MM.1S (cell line): ENCODE measurements at regions not wholly inside any gene's neighbourhood (a gene's known extent, or its start where the extent isn't known, plus 50 kb on each side); places are given as distances from the start of the nearest gene placed in this dataset.

Experiments
- DNase-seq: peaks from one replicate; pipeline ENCODE4 v3.0.0-alpha.2; 2015
- H2AFZ ChIP-seq: fragments of 300-600 bp; sonication (generic); 2 replicates; pipeline ENCODE4 v1.6.0; 2016; ENCODE audit warnings: antibody characterized with exemption, low read length
- H3F3A ChIP-seq: fragments of 300-600 bp; sonication (generic); 2 replicates; pipeline ENCODE4 v1.6.1; 2016; ENCODE audit warnings: mild to moderate bottlenecking, antibody characterized with exemption, low read length, moderate library complexity, mixed read lengths; ENCODE audit not compliant: insufficient read depth
- H3K27ac ChIP-seq: fragments of 300-600 bp; sonication (generic); 2 replicates; pipeline ENCODE4 v1.5.1; 2016; ENCODE audit warnings: mild to moderate bottlenecking, low read length
- H3K27me3 ChIP-seq: fragments of 300-600 bp; sonication (generic); replicated peaks from 2 replicates; pipeline ENCODE4 v1.6.0; 2016; ENCODE audit warnings: low read length; ENCODE audit not compliant: insufficient read depth
- H3K36me3 ChIP-seq: fragments of 300-600 bp; sonication (generic); replicated peaks from 2 replicates; pipeline ENCODE4 v1.6.1; 2016; ENCODE audit warnings: mild to moderate bottlenecking, low read length, mixed read lengths; ENCODE audit not compliant: insufficient read depth
- H3K4me1 ChIP-seq: fragments of 300-600 bp; sonication (generic); 2 replicates; pipeline ENCODE4 v1.6.1; 2016; ENCODE audit warnings: low read length, mixed read lengths
- H3K4me2 ChIP-seq: fragments of 300-600 bp; sonication (generic); 2 replicates; pipeline ENCODE4 v1.6.0; 2016; ENCODE audit warnings: low read depth, low read length
- H3K4me3 ChIP-seq: fragments of 300-600 bp; sonication (generic); 2 replicates; pipeline ENCODE4 v1.5.1; 2016; ENCODE audit warnings: low read length, mixed read lengths
- H3K79me2 ChIP-seq: fragments of 300-600 bp; sonication (generic); 2 replicates; pipeline ENCODE4 v1.6.1; 2016; ENCODE audit warnings: mixed run types, low read length, mixed read lengths
- H3K9ac ChIP-seq: fragments of 300-600 bp; sonication (generic); 2 replicates; pipeline ENCODE4 v1.6.1; 2016; ENCODE audit warnings: low read length, mixed read lengths
- H3K9me2 ChIP-seq: fragments of 300-600 bp; sonication (generic); replicated peaks from 2 replicates; pipeline ENCODE4 v1.6.1; 2016; ENCODE audit warnings: mild to moderate bottlenecking, low read length, mixed read lengths; ENCODE audit not compliant: insufficient read depth
- H3K9me3 ChIP-seq: fragments of 300-600 bp; sonication (generic); replicated peaks from 2 replicates; pipeline ENCODE4 v1.6.1; 2016; ENCODE audit warnings: mild to moderate bottlenecking, low read length, mixed read lengths; ENCODE audit not compliant: insufficient read depth
- H4K20me1 ChIP-seq: fragments of 300-600 bp; sonication (generic); 2 replicates; pipeline ENCODE4 v1.6.1; 2016; ENCODE audit warnings: mild to moderate bottlenecking, low read length, moderate library complexity, mixed read lengths; ENCODE audit not compliant: insufficient read depth
- EZH2 ChIP-seq: fragments of 300-600 bp; sonication (generic); optimal IDR thresholded peaks from 2 replicates; pipeline ENCODE3; 2017; ENCODE audit warnings: low read depth, mild to moderate bottlenecking, antibody characterized with exemption, low read length, mixed read lengths
- EZH2phosphoT487 ChIP-seq: fragments of 300-600 bp; sonication (generic); IDR thresholded peaks from 2 replicates; pipeline ENCODE4 v1.6.1; 2018; ENCODE audit warnings: antibody characterized with exemption, low read length
- TF ChIP-seq, protein P1 (sequence below): fragments of 300-600 bp; sonication (generic); IDR thresholded peaks from 2 replicates; pipeline ENCODE4 v1.5.1; 2016; ENCODE audit warnings: antibody characterized with exemption, low read length, mixed read lengths

DNA sequence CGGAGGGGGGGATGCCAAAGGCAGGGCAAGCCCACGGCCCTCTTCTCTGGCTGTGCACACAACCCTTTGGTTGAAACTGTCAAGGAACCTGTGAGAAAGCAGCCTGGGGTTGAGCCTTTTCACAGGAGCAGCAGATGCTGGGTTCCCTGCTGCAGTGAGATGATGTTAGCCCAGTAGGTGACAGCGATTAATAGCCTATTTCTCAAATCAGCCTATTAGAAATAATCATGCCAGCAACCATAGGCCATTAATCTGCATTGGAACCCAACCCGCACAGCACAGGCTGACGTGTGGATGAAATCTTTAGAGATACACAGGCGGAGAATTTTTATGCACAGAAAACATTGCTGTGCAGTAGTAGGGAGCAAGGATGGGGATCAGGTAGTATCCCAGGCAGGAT is 637.5 kb downstream of the AJAP1 start:
- no peak overlapping the region for H3K27ac ChIP-seq
- no peaks in the 10 kb centered on the region for H3F3A ChIP-seq
- H3K4me2 ChIP-seq: no peak overlapping the region
- H3K9me3 ChIP-seq: no peaks in the 10 kb centered on the region
- H3K9me2 ChIP-seq: no peaks in the 10 kb centered on the region
- no peaks in the 10 kb centered on the region for H4K20me1 ChIP-seq
- H3K36me3 ChIP-seq: no peaks in the 10 kb centered on the region
- TF ChIP-seq, protein P1, sequence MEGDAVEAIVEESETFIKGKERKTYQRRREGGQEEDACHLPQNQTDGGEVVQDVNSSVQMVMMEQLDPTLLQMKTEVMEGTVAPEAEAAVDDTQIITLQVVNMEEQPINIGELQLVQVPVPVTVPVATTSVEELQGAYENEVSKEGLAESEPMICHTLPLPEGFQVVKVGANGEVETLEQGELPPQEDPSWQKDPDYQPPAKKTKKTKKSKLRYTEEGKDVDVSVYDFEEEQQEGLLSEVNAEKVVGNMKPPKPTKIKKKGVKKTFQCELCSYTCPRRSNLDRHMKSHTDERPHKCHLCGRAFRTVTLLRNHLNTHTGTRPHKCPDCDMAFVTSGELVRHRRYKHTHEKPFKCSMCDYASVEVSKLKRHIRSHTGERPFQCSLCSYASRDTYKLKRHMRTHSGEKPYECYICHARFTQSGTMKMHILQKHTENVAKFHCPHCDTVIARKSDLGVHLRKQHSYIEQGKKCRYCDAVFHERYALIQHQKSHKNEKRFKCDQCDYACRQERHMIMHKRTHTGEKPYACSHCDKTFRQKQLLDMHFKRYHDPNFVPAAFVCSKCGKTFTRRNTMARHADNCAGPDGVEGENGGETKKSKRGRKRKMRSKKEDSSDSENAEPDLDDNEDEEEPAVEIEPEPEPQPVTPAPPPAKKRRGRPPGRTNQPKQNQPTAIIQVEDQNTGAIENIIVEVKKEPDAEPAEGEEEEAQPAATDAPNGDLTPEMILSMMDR: no peak
- no peak for TF ChIP-seq EZH2
- no peak for TF ChIP-seq EZH2phosphoT487
- no peak for DNase-seq
- no peak overlapping the region for H3K4me3 ChIP-seq
- H3K79me2 ChIP-seq: no peaks in the 10 kb centered on the region
- no peaks in the 10 kb centered on the region for H3K4me1 ChIP-seq
- no peak overlapping the region for H2AFZ ChIP-seq
- peaks cover 42% of the 10 kb centered on the region for H3K27me3 ChIP-seq
- H3K9ac ChIP-seq: no peak overlapping the region

DNA sequence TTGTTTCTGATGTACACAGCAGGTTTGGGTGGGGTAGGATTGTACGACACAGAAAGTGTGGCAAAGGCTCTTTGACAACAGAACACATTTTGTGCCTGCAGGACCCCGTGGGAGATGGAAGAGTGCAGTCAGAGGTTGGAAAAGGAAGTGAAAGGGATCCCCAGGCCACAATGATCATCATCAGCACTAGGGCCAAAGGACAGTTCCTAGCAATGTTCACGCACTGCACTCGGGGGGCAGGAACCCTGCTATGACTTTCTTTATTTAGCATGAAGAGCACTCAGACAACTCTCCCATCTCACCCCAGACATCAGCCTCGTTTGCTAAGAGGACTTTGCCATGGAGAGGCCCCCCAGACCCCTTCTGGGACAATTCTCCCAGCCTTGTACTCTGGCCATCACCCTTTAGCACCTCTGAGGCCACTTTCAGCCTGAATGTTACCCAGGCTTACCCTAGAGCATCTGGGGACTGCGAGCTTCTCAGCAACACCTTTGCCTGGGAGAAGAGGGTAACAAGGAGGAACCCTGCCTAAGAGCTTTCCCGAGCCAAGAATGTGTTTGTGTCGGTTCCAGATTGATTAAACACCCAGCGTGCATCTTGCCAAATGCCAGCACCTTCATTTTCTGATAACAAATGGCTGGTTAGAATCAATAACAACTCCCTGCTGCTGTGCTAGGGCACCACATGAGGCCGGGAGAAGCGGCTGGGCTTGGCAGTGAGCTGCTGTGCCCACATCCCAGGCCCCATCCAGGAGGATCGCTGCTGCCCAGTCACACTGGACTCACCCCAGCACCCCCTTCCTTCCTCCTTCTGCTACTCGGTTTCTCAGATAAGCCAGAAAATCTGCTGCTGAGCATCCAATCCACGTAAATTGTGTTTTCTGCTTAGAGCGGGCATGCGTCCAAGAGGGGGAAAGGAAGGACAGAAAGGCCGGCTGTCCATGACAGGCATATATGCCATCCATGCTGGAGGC is 633.1 kb downstream of the AJAP1 start:
- TF ChIP-seq EZH2phosphoT487 (no peak), EZH2 (no peak)
- TF ChIP-seq, protein P1: no peak
- H3K9me3 ChIP-seq: no peaks in the 10 kb centered on the region
- H2AFZ ChIP-seq: no peak overlapping the region

DNA sequence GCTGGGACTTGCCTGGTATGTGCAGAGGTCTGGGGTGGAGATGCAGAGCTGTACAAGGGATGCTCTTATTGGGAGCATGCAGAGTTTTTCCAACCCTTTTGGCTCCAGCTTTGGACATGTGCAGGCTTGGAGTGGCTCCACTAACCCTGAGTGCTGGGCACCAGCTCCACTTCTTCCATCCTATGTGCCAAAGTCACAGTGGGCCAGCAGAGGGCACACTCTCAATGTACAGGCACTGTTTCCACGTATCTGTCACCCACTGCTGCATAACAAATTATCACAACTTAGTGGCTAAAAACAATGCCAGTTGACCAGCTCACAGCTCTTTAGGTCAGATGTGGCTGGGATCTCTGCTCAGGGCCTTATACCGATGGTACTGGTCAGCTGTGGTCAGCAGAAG is 631.8 kb downstream of the AJAP1 start:
- Histone ChIP-seq H3K9ac (no peak overlapping the region), H3K27ac (no peak overlapping the region), H3K79me2 (no peaks in the 10 kb centered on the region), H3F3A (no peaks in the 10 kb centered on the region), H3K4me2 (no peak overlapping the region), H3K9me3 (no peaks in the 10 kb centered on the region), H3K36me3 (no peaks in the 10 kb centered on the region), H4K20me1 (no peaks in the 10 kb centered on the region), H3K9me2 (no peaks in the 10 kb centered on the region), H3K4me3 (no peak overlapping the region), H2AFZ (no peak overlapping the region), H3K4me1 (no peaks in the 10 kb centered on the region), H3K27me3 (peaks cover 26% of the 10 kb centered on the region)
- TF ChIP-seq EZH2 (no peak), EZH2phosphoT487 (no peak)
- TF ChIP-seq, protein P1: peak; percentile 34
- DNase-seq: no peak

More for the DNA sequence above, 633.1 kb downstream of the AJAP1 start:
- no peaks in the 10 kb centered on the region for H3K4me1 ChIP-seq
- no peak overlapping the region for H3K4me3 ChIP-seq
- no peaks in the 10 kb centered on the region for H3K79me2 ChIP-seq
- no peaks in the 10 kb centered on the region for H3K36me3 ChIP-seq
- H3K9ac ChIP-seq: no peak overlapping the region
- no peaks in the 10 kb centered on the region for H4K20me1 ChIP-seq
- no peaks in the 10 kb centered on the region for H3K9me2 ChIP-seq
- DNase-seq: no peak
- H3K4me2 ChIP-seq: no peak overlapping the region
- H3K27me3 ChIP-seq: peaks cover 18% of the 10 kb centered on the region
- no peak overlapping the region for H3K27ac ChIP-seq
- no peaks in the 10 kb centered on the region for H3F3A ChIP-seq
